OCI-LY3 (cell line): ENCODE measurements at regions not wholly inside any gene's neighbourhood (a gene's known extent, or its start where the extent isn't known, plus 50 kb on each side); places are given as distances from the start of the nearest gene placed in this dataset.

Experiments
- H2AFZ ChIP-seq: fragments of 200-600, 300-600 bp; shearing (Covaris generic); 2 replicates; pipeline ENCODE4 v1.6.0; 2014; ENCODE audit warnings: antibody characterized with exemption, low read depth, low read length
- H3K27ac ChIP-seq: fragments of 200-600, 300-600 bp; sonication (generic); 2 replicates; pipeline ENCODE4 v1.5.1; 2014; ENCODE audit warnings: mild to moderate bottlenecking, low read length, moderate library complexity, mixed read lengths
- H3K27me3 ChIP-seq: fragments of 200-600, 300-600 bp; sonication (generic); 2 replicates; pipeline ENCODE4 v1.6.1; 2014; ENCODE audit warnings: low read depth, low read length, mixed read lengths
- H3K36me3 ChIP-seq: fragments of 200-600, 300-600 bp; sonication (generic); replicated peaks from 2 replicates; pipeline ENCODE3; 2014; ENCODE audit warnings: low read depth, low read length, mixed read lengths
- H3K4me1 ChIP-seq: fragments of 300-600, 200-600 bp; sonication (generic); 2 replicates; pipeline ENCODE4 v1.6.1; 2014; ENCODE audit warnings: low read length, mixed read lengths
- H3K4me2 ChIP-seq: fragments of 200-600, 300-600 bp; sonication (generic); 2 replicates; pipeline ENCODE4 v1.6.1; 2014; ENCODE audit warnings: low read length, mixed read lengths
- H3K4me3 ChIP-seq: fragments of 300-600, 200-600 bp; sonication (generic); 2 replicates; pipeline ENCODE4 v1.5.1; 2014; ENCODE audit warnings: antibody characterized with exemption, mild to moderate bottlenecking, low read length, moderate library complexity
- H3K79me2 ChIP-seq: fragments of 300-600, 200-600 bp; shearing (Covaris generic); 2 replicates; pipeline ENCODE4 v1.6.1; 2014; ENCODE audit warnings: mild to moderate bottlenecking, low read length, mixed read lengths
- H3K9ac ChIP-seq: fragments of 300-600, 200-600 bp; shearing (Covaris generic); 2 replicates; pipeline ENCODE4 v1.6.0; 2014; ENCODE audit warnings: mild to moderate bottlenecking, low read length, moderate library complexity
- H3K9me3 ChIP-seq: fragments of 200-600, 300-600 bp; shearing (Covaris generic); 2 replicates; pipeline ENCODE4 v1.6.1; 2014; ENCODE audit warnings: low read length, mixed read lengths; ENCODE audit not compliant: insufficient read depth
- H4K20me1 ChIP-seq: fragments of 200-600, 300-600 bp; sonication (generic); 2 replicates; pipeline ENCODE4 v1.6.1; 2016; ENCODE audit warnings: low read length, mixed read lengths; ENCODE audit not compliant: insufficient read depth
- EZH2phosphoT487 ChIP-seq: fragments of 200-600 bp; shearing (Covaris generic); IDR thresholded peaks from 2 replicates; pipeline ENCODE4 v1.6.1; 2018; ENCODE audit warnings: antibody characterized with exemption, mixed run types, low read depth
- TF ChIP-seq, protein P1 (sequence below): fragments of 200-600, 300-600 bp; sonication (generic); IDR thresholded peaks from 2 replicates; pipeline ENCODE4 v1.5.1; 2014; ENCODE audit warnings: antibody characterized with exemption, low read length, low read depth

DNA sequence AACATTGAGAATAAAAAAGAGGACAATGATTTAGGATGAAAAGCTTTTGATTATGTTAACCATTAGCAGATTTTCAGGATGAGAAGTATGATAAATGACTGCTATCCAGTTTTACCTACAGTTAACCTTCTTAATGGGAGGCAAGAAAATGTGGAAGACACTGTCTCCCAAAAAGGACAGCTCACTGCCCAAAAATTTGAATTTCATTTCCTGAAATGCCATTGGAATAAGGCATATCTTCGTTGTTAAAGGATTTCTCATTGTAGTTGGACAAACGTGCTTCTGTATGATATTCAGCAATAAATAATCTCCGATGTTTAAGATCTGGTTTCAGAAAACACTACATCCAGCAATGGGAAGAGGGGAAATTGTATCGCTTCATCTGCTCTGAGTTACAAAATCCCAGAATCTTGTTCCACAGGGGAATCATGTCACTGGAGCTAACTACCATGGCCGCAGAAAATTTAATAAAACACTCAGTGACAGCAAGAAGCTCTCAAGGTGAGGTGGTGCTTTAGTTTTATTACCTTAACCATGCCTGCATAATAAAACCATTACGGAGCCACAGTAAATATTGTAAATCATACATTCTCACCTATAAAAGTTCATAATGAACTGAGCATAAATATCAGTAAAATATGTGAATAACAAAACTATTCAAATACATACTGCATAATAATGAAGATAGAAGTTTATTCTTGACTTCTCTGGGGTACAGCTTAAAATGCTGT is 552.3 kb downstream of the PCDH7 start:
- TF ChIP-seq, protein P1, sequence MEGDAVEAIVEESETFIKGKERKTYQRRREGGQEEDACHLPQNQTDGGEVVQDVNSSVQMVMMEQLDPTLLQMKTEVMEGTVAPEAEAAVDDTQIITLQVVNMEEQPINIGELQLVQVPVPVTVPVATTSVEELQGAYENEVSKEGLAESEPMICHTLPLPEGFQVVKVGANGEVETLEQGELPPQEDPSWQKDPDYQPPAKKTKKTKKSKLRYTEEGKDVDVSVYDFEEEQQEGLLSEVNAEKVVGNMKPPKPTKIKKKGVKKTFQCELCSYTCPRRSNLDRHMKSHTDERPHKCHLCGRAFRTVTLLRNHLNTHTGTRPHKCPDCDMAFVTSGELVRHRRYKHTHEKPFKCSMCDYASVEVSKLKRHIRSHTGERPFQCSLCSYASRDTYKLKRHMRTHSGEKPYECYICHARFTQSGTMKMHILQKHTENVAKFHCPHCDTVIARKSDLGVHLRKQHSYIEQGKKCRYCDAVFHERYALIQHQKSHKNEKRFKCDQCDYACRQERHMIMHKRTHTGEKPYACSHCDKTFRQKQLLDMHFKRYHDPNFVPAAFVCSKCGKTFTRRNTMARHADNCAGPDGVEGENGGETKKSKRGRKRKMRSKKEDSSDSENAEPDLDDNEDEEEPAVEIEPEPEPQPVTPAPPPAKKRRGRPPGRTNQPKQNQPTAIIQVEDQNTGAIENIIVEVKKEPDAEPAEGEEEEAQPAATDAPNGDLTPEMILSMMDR: no peak
- no peak for TF ChIP-seq EZH2phosphoT487
- no peak overlapping the region for H3K9ac ChIP-seq
- H3K4me1 ChIP-seq: no peaks in the 10 kb centered on the region
- H4K20me1 ChIP-seq: no peaks in the 10 kb centered on the region
- no peak overlapping the region for H2AFZ ChIP-seq
- H3K27me3 ChIP-seq: no peaks in the 10 kb centered on the region
- no peaks in the 10 kb centered on the region for H3K36me3 ChIP-seq
- no peak overlapping the region for H3K4me2 ChIP-seq
- no peaks in the 10 kb centered on the region for H3K79me2 ChIP-seq
- H3K9me3 ChIP-seq: no peaks in the 10 kb centered on the region
- H3K27ac ChIP-seq: no peak overlapping the region
- no peak overlapping the region for H3K4me3 ChIP-seq

- no peak overlapping the region for H3K4me3 ChIP-seq
- no peaks in the 10 kb centered on the region for H3K36me3 ChIP-seq
- H3K79me2 ChIP-seq: no peaks in the 10 kb centered on the region
- no peaks in the 10 kb centered on the region for H3K27me3 ChIP-seq
- H3K9me3 ChIP-seq: no peaks in the 10 kb centered on the region
- TF ChIP-seq, protein P1: no peak
- no peak for TF ChIP-seq EZH2phosphoT487
- no peaks in the 10 kb centered on the region for H4K20me1 ChIP-seq
- H2AFZ ChIP-seq: no peak overlapping the region
- no peak overlapping the region for H3K27ac ChIP-seq
- H3K4me2 ChIP-seq: no peak overlapping the region
- no peaks in the 10 kb centered on the region for H3K4me1 ChIP-seq
- H3K9ac ChIP-seq: no peak overlapping the region
Measured at GRCh38 chr4:31275906-31276305, 555.7 kb downstream of the PCDH7 start.

- H3K27ac ChIP-seq: no peak overlapping the region
- H3K27me3 ChIP-seq: no peaks in the 10 kb centered on the region
- no peaks in the 10 kb centered on the region for H3K36me3 ChIP-seq
- H2AFZ ChIP-seq: no peak overlapping the region
- TF ChIP-seq, protein P1: no peak
- TF ChIP-seq EZH2phosphoT487: no peak
- no peak overlapping the region for H3K4me2 ChIP-seq
- no peak overlapping the region for H3K4me3 ChIP-seq
- no peaks in the 10 kb centered on the region for H4K20me1 ChIP-seq
- no peaks in the 10 kb centered on the region for H3K79me2 ChIP-seq
- no peak overlapping the region for H3K9ac ChIP-seq
- no peaks in the 10 kb centered on the region for H3K4me1 ChIP-seq
- no peaks in the 10 kb centered on the region for H3K9me3 ChIP-seq
Measured at GRCh38 chr4:31283679-31284078, 563.5 kb downstream of the PCDH7 start.

GRCh38 chr4:31290836-31291235 is 570.7 kb downstream of the PCDH7 start:
- Histone ChIP-seq H3K9ac (no peak overlapping the region), H3K4me2 (no peak overlapping the region), H3K36me3 (no peaks in the 10 kb centered on the region), H3K79me2 (no peaks in the 10 kb centered on the region), H3K9me3 (no peaks in the 10 kb centered on the region), H4K20me1 (no peaks in the 10 kb centered on the region), H3K4me1 (no peaks in the 10 kb centered on the region), H3K27me3 (no peaks in the 10 kb centered on the region), H3K4me3 (no peak overlapping the region), H3K27ac (no peak overlapping the region), H2AFZ (no peak overlapping the region)
- TF ChIP-seq EZH2phosphoT487: no peak
- TF ChIP-seq, protein P1: no peak
